GM23248 (cell line): ENCODE measurements at regions not wholly inside any gene's neighbourhood (a gene's known extent, or its start where the extent isn't known, plus 50 kb on each side); places are given as distances from the start of the nearest gene placed in this dataset.

Source experiments
- DNase-seq: peaks from one replicate; pipeline ENCODE4 v3.0.0-alpha.2; 2015
- H2AFZ ChIP-seq: fragments of 200-600 bp; sonication (generic); 2 replicates; pipeline ENCODE4 v1.6.1; 2016; ENCODE audit warnings: antibody characterized with exemption
- H3F3A ChIP-seq: fragments of 200-600 bp; sonication (generic); 2 replicates; pipeline ENCODE4 v1.6.1; 2016; ENCODE audit warnings: mild to moderate bottlenecking, antibody characterized with exemption, mixed run types; ENCODE audit not compliant: insufficient read depth
- H3K27ac ChIP-seq: fragments of 200-600 bp; sonication (generic); 2 replicates; pipeline ENCODE4 v1.5.1; 2016; ENCODE audit warnings: mild to moderate bottlenecking
- H3K27me3 ChIP-seq: fragments of 200-600 bp; sonication (generic); replicated peaks from 2 replicates; pipeline ENCODE4 v1.6.1; 2016; ENCODE audit warnings: mild to moderate bottlenecking; ENCODE audit not compliant: insufficient read depth
- H3K36me3 ChIP-seq: fragments of 200-600 bp; sonication (generic); 2 replicates; pipeline ENCODE4 v1.6.1; 2016; ENCODE audit warnings: low read depth, mild to moderate bottlenecking
- H3K4me1 ChIP-seq: fragments of 200-600 bp; sonication (generic); 2 replicates; pipeline ENCODE4 v1.6.1; 2016; ENCODE audit warnings: mild to moderate bottlenecking; ENCODE audit not compliant: insufficient read depth
- H3K4me2 ChIP-seq: fragments of 200-600 bp; sonication (generic); one replicate; pipeline ENCODE4 v1.6.1; 2016; ENCODE audit warnings: mild to moderate bottlenecking; ENCODE audit not compliant: unreplicated experiment
- H3K4me3 ChIP-seq: fragments of 200-600 bp; sonication (generic); 2 replicates; pipeline ENCODE4 v1.5.1; 2016; ENCODE audit warnings: mild to moderate bottlenecking
- H3K79me2 ChIP-seq: fragments of 200-600 bp; sonication (generic); 2 replicates; pipeline ENCODE4 v1.6.1; 2016; ENCODE audit warnings: mild to moderate bottlenecking; ENCODE audit not compliant: insufficient read depth
- H3K9ac ChIP-seq: fragments of 200-600 bp; sonication (generic); 2 replicates; pipeline ENCODE4 v1.6.1; 2016; ENCODE audit warnings: mild to moderate bottlenecking
- H3K9me2 ChIP-seq: fragments of 200-600 bp; sonication (generic); 2 replicates; pipeline ENCODE4 v1.6.1; 2016; ENCODE audit warnings: mixed run types, mild to moderate bottlenecking, moderate library complexity; ENCODE audit not compliant: insufficient read depth
- H3K9me3 ChIP-seq: fragments of 200-600 bp; sonication (generic); one replicate; pipeline ENCODE4 v1.6.1; 2017; ENCODE audit warnings: low read depth
- H4K20me1 ChIP-seq: fragments of 200-600 bp; sonication (generic); 2 replicates; pipeline ENCODE4 v1.6.0; 2016; ENCODE audit not compliant: insufficient read depth
- EZH2 ChIP-seq: fragments of 200-600 bp; sonication (generic); IDR thresholded peaks from 2 replicates; pipeline ENCODE4 v1.6.1; 2018; ENCODE audit warnings: antibody characterized with exemption, mild to moderate bottlenecking; ENCODE audit not compliant: insufficient read depth, poor library complexity, severe bottlenecking
- EZH2phosphoT487 ChIP-seq: fragments of 200-600 bp; sonication (generic); IDR thresholded peaks from 2 replicates; pipeline ENCODE4 v1.6.1; 2018; ENCODE audit warnings: antibody characterized with exemption, moderate library complexity, mild to moderate bottlenecking, low read depth; ENCODE audit not compliant: insufficient read depth
- WGBS, 2 experiments: methylation state at CpG; one replicate each; pipeline ENCODE4 v1.1.6; 2015 to 2017; ENCODE audit warnings: low lambda C conversion rate in 2 of 2, low coverage in 1 of 2; ENCODE audit errors: missing lambda C conversion rate in 2 of 2; 5-methylcytosine and 5-hydroxymethylcytosine counted together
- in situ Hi-C: fragments of 300-500 bp; cut with MboI; formaldehyde crosslinking; loops from 2 replicates; pipeline ENCODE4 v1.15.0; 2020

DNA sequence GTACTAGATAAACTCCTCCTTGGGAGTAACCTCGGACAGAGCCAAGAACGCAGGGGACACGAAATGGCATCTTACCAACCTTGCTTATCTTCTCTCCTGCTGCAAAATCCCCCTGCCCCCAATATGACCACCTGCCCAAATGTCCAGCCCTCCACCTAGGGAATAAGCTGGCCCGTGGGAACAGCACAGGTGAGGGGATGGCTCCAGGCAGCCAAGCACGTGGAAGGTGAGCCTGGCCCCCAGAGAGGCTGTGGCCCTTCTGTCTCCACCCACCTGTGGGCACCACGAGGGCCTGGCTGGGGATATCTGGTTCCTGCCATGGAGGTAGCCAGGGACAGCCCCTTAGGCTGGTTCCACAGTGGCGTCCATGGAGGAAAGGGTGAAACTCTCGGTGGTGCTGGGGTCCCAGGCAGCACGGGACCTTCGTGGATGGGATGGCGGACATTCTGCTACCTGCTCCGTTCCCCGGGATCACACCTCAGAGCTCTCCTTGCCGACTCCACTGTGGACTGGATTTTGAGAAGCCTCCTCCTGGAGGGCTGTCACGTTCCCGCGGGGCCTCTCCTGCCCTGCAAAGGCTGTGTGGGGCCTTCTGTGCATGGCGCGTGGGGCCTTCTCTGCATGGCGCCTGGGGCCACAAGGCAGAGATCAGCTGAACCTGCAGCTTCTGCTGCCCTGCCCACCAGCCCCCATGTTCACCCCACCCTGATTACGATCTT is 388.5 kb upstream of the TNRC6C start:
- H3K9ac ChIP-seq: no peak overlapping the region
- H3K9me3 ChIP-seq: no peaks in the 10 kb centered on the region
- no peak overlapping the region for H3K4me3 ChIP-seq
- no peak overlapping the region for H3K27ac ChIP-seq
- no peak for TF ChIP-seq EZH2phosphoT487
- no peak for TF ChIP-seq EZH2
- no peaks in the 10 kb centered on the region for H3K36me3 ChIP-seq
- WGBS, 2 experiments: 76% methylated on average over 21 of the region's 21 CpGs
- no peak overlapping the region for H3K4me2 ChIP-seq
- H3K79me2 ChIP-seq: no peaks in the 10 kb centered on the region
- in situ Hi-C loops: no loop called here
- no peak overlapping the region for H2AFZ ChIP-seq
- no peak for DNase-seq
- peaks cover 7% of the 10 kb centered on the region for H3K4me1 ChIP-seq
- H3K27me3 ChIP-seq: peaks cover 54% of the 10 kb centered on the region
- no peaks in the 10 kb centered on the region for H3F3A ChIP-seq
- H4K20me1 ChIP-seq: no peaks in the 10 kb centered on the region
- H3K9me2 ChIP-seq: no peaks in the 10 kb centered on the region

DNA sequence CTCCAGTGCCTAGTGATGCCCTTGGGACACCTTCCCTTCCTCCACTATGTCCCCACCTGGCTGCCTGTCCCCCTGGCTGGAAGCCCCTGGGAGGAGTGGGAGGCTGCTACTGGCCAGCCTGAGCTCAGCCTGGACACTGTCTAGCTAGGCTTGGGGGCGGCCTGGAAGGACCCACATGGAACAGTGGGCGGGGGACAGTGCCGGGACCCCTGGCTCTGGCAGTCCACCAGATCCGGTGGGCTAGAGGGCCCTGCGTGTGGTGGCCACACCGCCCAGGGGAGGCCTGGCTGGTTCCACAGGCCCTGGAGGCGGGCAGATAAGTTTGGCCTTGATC is 388.0 kb upstream of the TNRC6C start:
- 69 to 72% methylated on average over 7 of the region's 7 CpGs for WGBS, 2 experiments
- Histone ChIP-seq H3K9me2 (no peaks in the 10 kb centered on the region), H2AFZ (no peak overlapping the region), H3K9me3 (no peaks in the 10 kb centered on the region), H3K4me2 (no peak overlapping the region), H3K36me3 (no peaks in the 10 kb centered on the region), H3K4me3 (no peak overlapping the region), H4K20me1 (no peaks in the 10 kb centered on the region), H3K79me2 (no peaks in the 10 kb centered on the region), H3K27me3 (peaks cover 59% of the 10 kb centered on the region), H3K4me1 (peaks cover 7% of the 10 kb centered on the region), H3K9ac (no peak overlapping the region), H3K27ac (no peak overlapping the region), H3F3A (no peaks in the 10 kb centered on the region)
- in situ Hi-C loops: no loop called here
- TF ChIP-seq EZH2 (no peak), EZH2phosphoT487 (no peak)
- no peak for DNase-seq

DNA sequence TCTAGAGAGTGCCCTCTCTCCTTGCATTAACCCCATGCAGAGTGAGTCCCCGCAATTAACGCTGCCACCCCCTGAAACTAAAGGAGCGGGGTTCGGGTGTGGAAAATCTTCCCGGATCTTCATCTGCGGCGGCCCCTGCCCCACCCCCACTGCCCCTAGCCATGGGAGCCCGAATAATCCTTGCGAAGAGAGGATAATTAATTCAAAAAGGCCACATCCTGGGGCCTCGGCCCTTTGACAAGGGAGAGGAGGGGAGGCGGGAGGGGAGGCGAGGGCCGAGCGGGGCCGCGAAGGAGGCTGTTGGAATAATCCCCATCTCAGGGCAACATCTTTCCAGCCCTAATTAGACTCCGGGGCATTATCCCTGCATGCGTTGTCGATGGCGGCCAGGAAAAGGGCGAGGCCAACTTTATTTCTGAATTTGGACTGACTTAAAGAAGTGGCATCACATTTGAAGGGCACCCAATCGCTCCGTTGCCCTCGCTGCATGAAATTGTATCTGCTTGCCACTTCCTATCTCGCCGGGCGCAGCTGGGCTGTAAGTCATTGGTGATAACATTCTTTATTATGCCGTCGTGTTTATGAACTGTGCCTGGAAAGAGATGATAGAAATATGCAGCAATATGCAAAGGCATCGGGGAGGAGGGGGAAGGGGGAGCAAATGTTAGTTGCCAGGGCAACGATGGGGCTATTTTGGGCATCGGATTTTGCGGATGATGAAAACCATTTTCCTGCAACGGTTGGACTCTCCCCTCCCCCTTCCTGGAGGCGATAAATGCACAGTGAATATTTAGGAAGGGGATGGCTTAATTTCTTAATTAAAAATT is 387.1 kb upstream of the TNRC6C start:
- H3F3A ChIP-seq: no peaks in the 10 kb centered on the region
- no peaks in the 10 kb centered on the region for H3K36me3 ChIP-seq
- no peaks in the 10 kb centered on the region for H4K20me1 ChIP-seq
- no peak overlapping the region for H3K27ac ChIP-seq
- no peak overlapping the region for H3K9ac ChIP-seq
- no peak overlapping the region for H3K4me2 ChIP-seq
- H3K4me3 ChIP-seq: no peak overlapping the region
- TF ChIP-seq EZH2phosphoT487 (no peak), EZH2 (peak; percentile 44)
- DNase-seq: peak; percentile 28
- no peaks in the 10 kb centered on the region for H3K9me3 ChIP-seq
- H3K4me1 ChIP-seq: peaks cover 7% of the 10 kb centered on the region
- no peaks in the 10 kb centered on the region for H3K9me2 ChIP-seq
- no peak overlapping the region for H2AFZ ChIP-seq
- H3K27me3 ChIP-seq: peaks cover 60% of the 10 kb centered on the region
- in situ Hi-C loops: no loop called here
- H3K79me2 ChIP-seq: no peaks in the 10 kb centered on the region
- WGBS, 2 experiments: 25 to 32% methylated on average over 32 to 35 of the region's 35 CpGs

DNA sequence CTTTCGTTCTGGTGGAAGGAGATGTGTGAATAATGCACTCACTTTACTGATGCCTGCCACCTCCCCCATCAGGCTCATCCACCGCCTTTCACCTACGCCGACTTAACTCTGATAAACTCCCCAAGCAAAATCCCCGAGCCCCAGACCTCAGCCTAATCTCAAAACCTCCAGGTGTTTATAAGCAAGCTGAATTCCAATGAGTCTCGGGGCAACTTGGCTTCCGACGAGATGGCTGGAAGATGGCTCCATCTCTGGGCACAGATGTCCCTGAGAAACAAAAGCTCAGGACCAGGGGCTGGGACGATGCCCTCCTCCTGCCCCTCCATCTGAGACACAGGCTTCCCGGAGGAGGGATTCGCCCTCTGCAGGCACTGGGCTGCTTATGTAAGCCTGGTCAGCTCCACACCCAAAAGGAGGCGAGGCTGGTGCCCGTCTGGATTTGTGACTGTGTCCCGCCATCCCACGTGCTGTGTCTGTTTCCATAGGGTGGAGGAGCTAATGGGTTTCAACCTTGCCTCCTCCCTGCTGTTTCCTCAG is 386.4 kb upstream of the TNRC6C start:
- no peaks in the 10 kb centered on the region for H3F3A ChIP-seq
- no peaks in the 10 kb centered on the region for H3K36me3 ChIP-seq
- H3K9ac ChIP-seq: no peak overlapping the region
- no peaks in the 10 kb centered on the region for H3K79me2 ChIP-seq
- no peak overlapping the region for H2AFZ ChIP-seq
- DNase-seq: no peak
- H3K27ac ChIP-seq: no peak overlapping the region
- in situ Hi-C loops: no loop called here
- H3K4me1 ChIP-seq: peaks cover 7% of the 10 kb centered on the region
- H4K20me1 ChIP-seq: no peaks in the 10 kb centered on the region
- H3K4me2 ChIP-seq: no peak overlapping the region
- no peaks in the 10 kb centered on the region for H3K9me2 ChIP-seq
- H3K27me3 ChIP-seq: peaks cover 56% of the 10 kb centered on the region
- H3K4me3 ChIP-seq: no peak overlapping the region
- WGBS, 2 experiments: 13 to 19% methylated on average over 15 of the region's 15 CpGs
- H3K9me3 ChIP-seq: no peaks in the 10 kb centered on the region
- TF ChIP-seq EZH2: no peak
- TF ChIP-seq EZH2phosphoT487: no peak
